HG03521 (cell line): ENCODE measurements at regions not wholly inside any gene's neighbourhood (a gene's known extent, or its start where the extent isn't known, plus 50 kb on each side); places are given as distances from the start of the nearest gene placed in this dataset.
A peak's percentile ranks its signal among the peaks of the same experiment; 100 is the strongest.
"Not testable (repeated sequence)": the region's sequence is repeated elsewhere in the genome, so short reads cannot be mapped to it uniquely, and the experiment has no call there.

Experiments
- ATAC-seq: cut with Tn5 transposase; IDR thresholded peaks from one replicate; pipeline ENCODE4 v1.9.1; 2021; ENCODE audit warnings: mild to moderate bottlenecking, moderate library complexity; ENCODE audit not compliant: unreplicated experiment

- ATAC-seq: not testable (repeated sequence)
Measured at GRCh38 chr3:48101301-48101650, 85.1 kb upstream of the MAP4 start.

GRCh38 chr3:48092270-48092669 is 76.1 kb upstream of the MAP4 start:
- ATAC-seq: no peak

GRCh38 chr3:48090166-48090939 is 74.1 kb upstream of the MAP4 start:
- ATAC-seq: no peak

GRCh38 chr3:48088749-48089466 is 72.7 kb upstream of the MAP4 start:
- peak; percentile 91 for ATAC-seq

DNA sequence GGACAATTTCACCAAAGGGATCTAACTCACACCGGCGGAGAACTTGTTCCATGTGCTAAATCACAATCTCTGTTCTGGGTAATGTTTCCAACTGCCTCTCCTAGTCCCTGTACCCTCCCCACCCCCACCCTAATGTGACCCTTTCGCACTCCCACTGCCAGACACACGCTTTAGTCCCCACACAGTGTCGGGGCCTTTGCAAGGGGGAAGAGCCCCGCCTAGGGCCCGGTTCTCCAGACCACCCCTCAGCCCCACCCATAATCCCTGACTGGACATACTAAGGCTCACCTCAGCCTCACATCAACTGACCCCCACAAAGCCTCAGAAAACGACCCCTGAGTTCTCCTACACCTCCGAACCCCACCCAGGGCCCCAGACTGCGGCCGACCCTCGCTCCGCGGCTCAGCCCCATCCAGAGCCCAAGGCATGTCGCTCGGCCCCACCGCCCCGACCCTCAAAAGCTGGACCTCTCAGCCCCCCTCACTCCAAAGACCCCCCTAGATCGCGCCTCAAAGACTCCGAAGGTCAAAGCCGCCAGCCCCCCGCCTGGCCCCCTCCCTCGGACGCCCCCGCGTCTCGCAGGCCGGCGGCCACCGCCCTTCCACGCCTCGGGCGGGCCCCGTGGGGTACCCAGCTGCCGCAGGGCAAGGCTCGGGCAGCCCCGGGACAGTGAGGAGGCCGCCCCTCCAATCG is 72.0 kb upstream of the MAP4 start:
- ATAC-seq: no peak

- ATAC-seq: no peak
Measured at GRCh38 chr3:48086705-48087104, 70.5 kb upstream of the MAP4 start.

DNA sequence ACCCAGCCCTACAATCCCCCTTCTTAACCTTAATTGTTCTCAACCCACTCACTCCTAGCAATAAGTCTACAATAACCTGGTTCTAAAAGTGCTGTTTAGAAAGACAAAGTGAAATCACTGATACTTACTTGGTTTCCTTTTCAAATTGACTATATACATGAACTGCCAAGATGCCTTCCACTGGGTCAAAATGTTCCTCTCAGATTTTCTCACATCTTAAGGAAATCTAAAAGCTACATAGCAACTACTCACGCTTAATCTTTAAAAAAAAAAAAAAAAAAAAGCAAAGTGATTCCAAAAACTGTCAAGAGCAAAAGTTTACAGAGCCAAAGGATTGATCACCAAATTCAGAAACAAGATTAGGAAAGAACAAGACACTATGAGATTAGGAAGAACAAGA is 68.7 kb upstream of the MAP4 start:
- no peak for ATAC-seq

GRCh38 chr3:48084170-48084569 is 68.0 kb upstream of the MAP4 start:
- no peak for ATAC-seq

DNA sequence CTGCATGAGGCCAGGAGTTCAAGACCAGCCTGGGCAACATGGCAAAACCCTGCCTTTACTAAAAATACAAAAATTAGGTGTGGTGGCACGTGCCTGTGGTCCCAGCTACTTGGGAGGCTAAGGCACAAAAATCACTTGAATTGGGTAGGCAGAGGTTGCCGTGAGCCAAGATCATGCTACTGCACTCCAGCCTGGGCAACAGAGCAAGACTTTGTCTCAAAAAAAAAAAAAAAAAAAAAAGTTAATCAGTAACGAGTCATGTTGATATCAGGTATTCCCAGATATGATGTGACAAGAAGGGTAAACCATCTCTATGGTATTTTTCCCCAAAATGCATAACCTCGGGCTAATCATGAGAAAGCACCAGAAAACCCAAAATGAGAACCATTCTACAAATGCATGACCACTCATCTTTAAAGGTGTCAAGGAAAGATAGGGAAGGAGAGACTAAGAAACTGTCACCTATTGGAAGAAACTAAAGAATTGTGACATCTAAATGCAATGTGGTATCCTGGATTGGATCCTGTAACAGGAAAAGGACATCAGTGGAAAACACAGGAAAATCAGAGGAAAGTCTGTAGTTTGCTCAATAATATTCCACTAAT is 66.5 kb upstream of the MAP4 start:
- ATAC-seq: no peak

GRCh38 chr3:48077815-48078214 is 61.6 kb upstream of the MAP4 start:
- ATAC-seq: no peak

DNA sequence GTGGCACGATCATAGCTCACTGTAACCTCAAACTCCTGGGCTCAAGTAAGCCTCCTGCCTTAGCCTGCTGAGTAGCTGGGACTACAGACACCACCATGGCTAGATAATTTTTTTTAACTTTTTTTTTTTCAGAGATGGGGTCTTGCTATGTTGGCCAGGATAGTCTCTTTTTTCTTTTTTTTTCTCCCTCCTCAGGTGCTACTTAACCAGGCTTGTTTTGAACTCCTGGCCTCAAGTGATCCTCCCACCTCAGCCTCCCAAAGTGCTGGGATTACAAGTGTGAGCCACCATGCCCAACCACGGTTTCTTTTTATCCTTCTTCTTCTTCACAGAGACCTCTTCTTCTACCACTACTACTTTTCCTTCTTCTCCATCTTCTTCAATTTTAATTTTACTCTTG is 53.8 kb upstream of the MAP4 start:
- no peak for ATAC-seq

GRCh38 chr3:48069339-48069738 is 53.1 kb upstream of the MAP4 start:
- ATAC-seq: no peak

- ATAC-seq: no peak
Measured at GRCh38 chr3:48068886-48069285, 52.7 kb upstream of the MAP4 start.

GRCh38 chr3:48068320-48068719 is 52.1 kb upstream of the MAP4 start:
- ATAC-seq: not testable (repeated sequence)

GRCh38 chr3:48067271-48067670 is 51.1 kb upstream of the MAP4 start:
- no peak for ATAC-seq
